ENCODE measurements at regions not wholly inside any gene's neighbourhood (a gene's known extent, or its start where the extent isn't known, plus 50 kb on each side); places are given as distances from the start of the nearest gene placed in this dataset.
A peak's percentile ranks its signal among the peaks of the same experiment; 100 is the strongest.

DNA sequence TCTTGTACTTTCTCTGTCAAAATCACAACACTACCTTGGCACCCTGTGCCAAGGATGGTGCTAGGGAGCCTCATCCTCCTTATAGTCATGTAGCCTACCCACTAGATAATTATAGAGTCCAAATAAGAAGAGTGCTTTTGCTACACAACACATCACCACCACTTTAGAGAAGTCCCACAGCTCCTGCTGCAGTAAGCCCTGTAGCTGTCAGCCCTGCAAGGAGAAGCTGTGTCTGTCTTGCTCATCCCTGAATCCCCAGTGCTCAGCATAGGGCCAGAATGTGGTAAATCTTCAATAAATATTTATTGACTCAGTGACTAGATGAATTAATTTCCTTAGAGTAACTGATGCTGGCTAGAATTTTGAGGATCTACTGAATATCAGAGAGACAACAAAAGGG lies 190.8 kb downstream of the ZNF621 start:
- no peak for TF ChIP-seq POLR2A (IDR thresholded peaks at IDR 0.05)
- TF ChIP-seq, protein P1, sequence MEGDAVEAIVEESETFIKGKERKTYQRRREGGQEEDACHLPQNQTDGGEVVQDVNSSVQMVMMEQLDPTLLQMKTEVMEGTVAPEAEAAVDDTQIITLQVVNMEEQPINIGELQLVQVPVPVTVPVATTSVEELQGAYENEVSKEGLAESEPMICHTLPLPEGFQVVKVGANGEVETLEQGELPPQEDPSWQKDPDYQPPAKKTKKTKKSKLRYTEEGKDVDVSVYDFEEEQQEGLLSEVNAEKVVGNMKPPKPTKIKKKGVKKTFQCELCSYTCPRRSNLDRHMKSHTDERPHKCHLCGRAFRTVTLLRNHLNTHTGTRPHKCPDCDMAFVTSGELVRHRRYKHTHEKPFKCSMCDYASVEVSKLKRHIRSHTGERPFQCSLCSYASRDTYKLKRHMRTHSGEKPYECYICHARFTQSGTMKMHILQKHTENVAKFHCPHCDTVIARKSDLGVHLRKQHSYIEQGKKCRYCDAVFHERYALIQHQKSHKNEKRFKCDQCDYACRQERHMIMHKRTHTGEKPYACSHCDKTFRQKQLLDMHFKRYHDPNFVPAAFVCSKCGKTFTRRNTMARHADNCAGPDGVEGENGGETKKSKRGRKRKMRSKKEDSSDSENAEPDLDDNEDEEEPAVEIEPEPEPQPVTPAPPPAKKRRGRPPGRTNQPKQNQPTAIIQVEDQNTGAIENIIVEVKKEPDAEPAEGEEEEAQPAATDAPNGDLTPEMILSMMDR (IDR thresholded peaks at IDR 0.05 in 4 of 5, conservative IDR thresholded peaks at IDR 0.05 in 1 of 5), result no peak
- intact Hi-C loops (cut with DNase I; ENCODE audit: low total_unique reads) (loop anchor here (2.0 kb wide), 1 partner anchor 19 kb away; no protein-coding TSS in a partner anchor), in situ Hi-C loops (cut with MboI; ENCODE audit: low sequenced_read_pairs in 4 of 4) (no loop called here)
- no peaks in the 10 kb centered on the region for H3K36me3 ChIP-seq
- H3K27ac ChIP-seq, result no peak overlapping the region
- H3K4me3 ChIP-seq, result no peak overlapping the region
- no peaks in the 10 kb centered on the region for H3K27me3 ChIP-seq
- peaks cover 0 to 6% of the 10 kb centered on the region in 2 donors for H3K4me1 ChIP-seq
- DNase-seq (no peak), ATAC-seq (no peak)
- no peaks in the 10 kb centered on the region for H3K9me3 ChIP-seq

DNA sequence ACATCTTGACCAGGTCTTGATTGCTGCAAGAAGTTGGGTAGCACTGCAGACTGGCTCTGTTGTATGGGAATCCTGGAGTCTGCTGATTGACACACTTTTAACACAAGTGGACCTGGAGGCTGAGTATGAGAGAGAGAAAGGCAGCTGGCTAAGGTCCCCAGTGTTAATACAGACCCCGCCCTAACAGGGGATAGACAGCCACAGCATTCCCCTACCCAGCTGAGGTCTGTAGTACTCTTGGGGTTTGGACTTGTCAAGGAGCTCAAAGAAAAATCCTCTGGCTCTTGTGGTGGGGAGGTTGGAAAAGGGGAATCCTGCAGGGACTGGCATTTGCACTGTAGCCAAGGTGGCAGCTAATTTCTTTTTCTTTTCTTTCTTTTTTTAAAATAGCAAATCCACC lies 192.7 kb downstream of the ZNF621 start:
- TF ChIP-seq POLR2A (IDR thresholded peaks at IDR 0.05), result no peak
- no peaks in the 10 kb centered on the region for H3K36me3 ChIP-seq
- ATAC-seq (no peak), DNase-seq (no peak)
- intact Hi-C loops (cut with DNase I; ENCODE audit: low total_unique reads) (no loop called here), in situ Hi-C loops (cut with MboI; ENCODE audit: low sequenced_read_pairs in 4 of 4) (no loop called here)
- no peak overlapping the region for H3K4me3 ChIP-seq
- H3K27ac ChIP-seq, result no peak overlapping the region
- H3K4me1 ChIP-seq, result peaks cover 0 to 6% of the 10 kb centered on the region in 2 donors
- no peaks in the 10 kb centered on the region for H3K27me3 ChIP-seq
- H3K9me3 ChIP-seq, result no peaks in the 10 kb centered on the region

DNA sequence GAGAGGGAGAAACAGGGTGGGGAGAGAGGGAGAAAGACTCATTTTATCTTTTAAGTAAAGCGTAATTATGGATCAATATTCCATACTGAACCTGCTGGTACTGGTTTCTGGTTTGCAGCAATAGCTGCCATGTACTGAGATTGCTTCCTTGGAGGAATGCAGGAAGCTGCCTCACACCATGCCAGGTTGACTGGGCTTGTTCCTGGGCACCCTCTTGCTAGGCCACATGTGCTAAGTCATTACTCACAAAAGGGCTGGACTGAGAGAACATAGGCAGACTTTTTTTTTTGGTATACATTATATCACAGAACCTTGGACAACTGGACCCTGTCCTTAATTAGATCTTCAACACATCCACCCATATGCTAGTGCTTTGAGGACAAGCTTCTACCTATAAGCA lies 193.4 kb downstream of the ZNF621 start:
- DNase-seq, result no peak
- ATAC-seq, result no peak
- no peaks in the 10 kb centered on the region for H3K9me3 ChIP-seq
- TF ChIP-seq POLR2A (IDR thresholded peaks at IDR 0.05), result no peak
- TF ChIP-seq, protein P1 (IDR thresholded peaks at IDR 0.05 in 4 of 5, conservative IDR thresholded peaks at IDR 0.05 in 1 of 5), result no peak
- in situ Hi-C loops (cut with MboI; ENCODE audit: low sequenced_read_pairs in 4 of 4), result no loop called here
- H3K4me3 ChIP-seq, result no peak overlapping the region
- no peaks in the 10 kb centered on the region for H3K27me3 ChIP-seq
- no peaks in the 10 kb centered on the region for H3K36me3 ChIP-seq
- intact Hi-C loops (cut with DNase I; ENCODE audit: low total_unique reads), result no loop called here
- H3K4me1 ChIP-seq, result peaks cover 0 to 5% of the 10 kb centered on the region in 2 donors
- no peak overlapping the region for H3K27ac ChIP-seq

DNA sequence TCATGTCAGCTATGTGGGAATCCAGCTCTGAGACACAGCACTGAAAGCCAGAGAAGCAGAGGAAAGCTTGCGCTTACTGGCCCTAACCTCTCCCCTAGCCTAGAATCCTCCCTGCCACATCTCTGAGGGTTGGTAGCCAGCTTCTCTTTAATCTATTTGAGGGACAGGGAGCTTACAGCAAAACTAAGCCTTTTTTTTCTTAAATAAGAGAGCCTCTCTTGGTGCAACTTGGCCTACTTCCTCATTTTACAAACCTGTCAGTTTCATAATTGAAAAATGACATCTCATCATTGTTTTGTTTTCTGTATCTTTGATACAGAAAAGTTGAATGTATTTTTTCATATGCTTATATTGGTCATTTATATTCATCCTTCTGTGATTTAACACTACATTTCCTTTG lies 193.9 kb downstream of the ZNF621 start:
- TF ChIP-seq, protein P1 (IDR thresholded peaks at IDR 0.05 in 4 of 5, conservative IDR thresholded peaks at IDR 0.05 in 1 of 5), result no peak
- TF ChIP-seq POLR2A (IDR thresholded peaks at IDR 0.05), result no peak
- in situ Hi-C loops (cut with MboI; ENCODE audit: low sequenced_read_pairs in 4 of 4) (no loop called here), intact Hi-C loops (cut with DNase I; ENCODE audit: low total_unique reads) (no loop called here)
- Histone ChIP-seq H3K36me3 (no peaks in the 10 kb centered on the region), H3K27me3 (no peaks in the 10 kb centered on the region), H3K4me1 (peaks cover 0 to under 1% of the 10 kb centered on the region in 2 donors), H3K4me3 (no peak overlapping the region), H3K9me3 (no peaks in the 10 kb centered on the region), H3K27ac (no peak overlapping the region)
- DNase-seq, result no peak
- ATAC-seq, result no peak

DNA sequence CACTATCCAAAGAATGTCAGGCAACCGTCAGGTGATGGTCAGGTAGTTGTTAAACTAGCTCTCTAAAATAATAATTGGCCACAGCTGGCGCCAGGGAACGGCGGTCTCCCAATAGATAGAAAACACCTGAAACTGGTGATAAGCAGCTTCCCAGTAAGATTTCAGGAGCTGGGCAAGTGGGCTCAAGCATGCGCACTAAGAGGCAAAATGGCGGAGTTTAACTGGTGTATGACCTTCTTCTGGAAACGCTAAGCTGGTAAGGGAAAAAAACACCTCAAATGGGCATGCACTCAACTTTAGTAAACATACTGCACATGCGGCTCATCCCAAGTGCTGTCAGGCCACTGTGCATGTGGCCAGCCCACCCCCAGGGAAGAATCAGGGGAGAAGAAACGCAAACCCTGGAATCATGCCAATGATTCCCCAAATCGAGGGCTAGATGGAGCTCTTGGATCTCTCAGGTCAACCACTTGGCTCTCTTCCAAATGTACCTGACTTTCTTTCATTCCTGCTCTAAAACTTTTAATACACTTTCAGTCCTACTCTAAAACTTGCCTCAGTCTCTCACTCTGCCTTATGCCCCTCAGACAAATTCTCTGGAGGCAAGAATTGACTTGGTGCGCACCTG lies 195.0 kb downstream of the ZNF621 start:
- ATAC-seq (no peak), DNase-seq (no peak)
- no peaks in the 10 kb centered on the region for H3K4me1 ChIP-seq
- H3K9me3 ChIP-seq, result no peaks in the 10 kb centered on the region
- TF ChIP-seq, protein P1 (IDR thresholded peaks at IDR 0.05 in 4 of 5, conservative IDR thresholded peaks at IDR 0.05 in 1 of 5), result peak in 3 of 5 experiments; percentile 27 to 53 (median 39)
- TF ChIP-seq POLR2A (IDR thresholded peaks at IDR 0.05), result no peak
- H3K27me3 ChIP-seq, result no peaks in the 10 kb centered on the region
- H3K36me3 ChIP-seq, result no peaks in the 10 kb centered on the region
- no peak overlapping the region for H3K27ac ChIP-seq
- intact Hi-C loops (cut with DNase I; ENCODE audit: low total_unique reads), result loop anchor here (5.0 to 10.0 kb wide), 2 partner anchors 483 to 575 kb away; no protein-coding TSS in a partner anchor
- no peak overlapping the region for H3K4me3 ChIP-seq
- in situ Hi-C loops (cut with MboI; ENCODE audit: low sequenced_read_pairs in 4 of 4), result no loop called here
